HepG2 (cell line): ENCODE measurements at regions not wholly inside any gene's neighbourhood (a gene's known extent, or its start where the extent isn't known, plus 50 kb on each side); places are given as distances from the start of the nearest gene placed in this dataset.

Experiments
- FOSL2 ChIP-seq: sonication (generic); formaldehyde crosslinking; IDR thresholded peaks from 2 replicates; pipeline ENCODE4 v1.4.0; 2020; ENCODE audit warnings: missing genetic modification reagents
- ZNF446 ChIP-seq: sonication (generic); formaldehyde crosslinking; IDR thresholded peaks from 2 replicates; pipeline ENCODE4 v1.5.0; 2020; ENCODE audit warnings: mild to moderate bottlenecking, missing genetic modification reagents

GRCh38 chr2:216261042-216261537 is 111.2 kb downstream of the MARCHF4 start:
- TF ChIP-seq ZNF446 (CRISPR knock-in tag): no peak
- TF ChIP-seq FOSL2 (CRISPR knock-in tag): no peak
